ENCODE measurements at regions not wholly inside any gene's neighbourhood (a gene's known extent, or its start where the extent isn't known, plus 50 kb on each side); places are given as distances from the start of the nearest gene placed in this dataset.

- no peak for TF ChIP-seq EZH2 (IDR thresholded peaks at IDR 0.05)
- no peak for TF ChIP-seq POLR2AphosphoS5 (IDR thresholded peaks at IDR 0.05; ENCODE audit: borderline replicate concordance, low read depth, low read length)
These were observed 260.5 kb downstream of the GADD45G start for GRCh38 chr9:89865357-89865756.
